ENCODE measurements at regions not wholly inside any gene's neighbourhood (a gene's known extent, or its start where the extent isn't known, plus 50 kb on each side); places are given as distances from the start of the nearest gene placed in this dataset.

- TF ChIP-seq CTCF (IDR thresholded peaks at IDR 0.05) (no peak), POLR2A (IDR thresholded peaks at IDR 0.05) (no peak), POLR2AphosphoS5 (IDR thresholded peaks at IDR 0.05) (no peak), EP300 (IDR thresholded peaks at IDR 0.05) (no peak)
These were observed 257.2 kb downstream of the TXNL1 start for GRCh38 chr18:56381196-56381595.
